HFF-Myc (cell line): ENCODE measurements at regions not wholly inside any gene's neighbourhood (a gene's known extent, or its start where the extent isn't known, plus 50 kb on each side); places are given as distances from the start of the nearest gene placed in this dataset.

ENCODE experiments used
- DNase-seq: peaks from one replicate; pipeline ENCODE4 v3.0.0-alpha.2; 2011; ENCODE audit warnings: low read depth; ENCODE audit errors: extremely low read depth
- H3K4me3 ChIP-seq: replicated peaks from 2 replicates; pipeline ENCODE4 v1.5.1; 2011; ENCODE audit warnings: low read depth, mild to moderate bottlenecking, control low read depth, low read length
- TF ChIP-seq, protein P1 (sequence below): IDR thresholded peaks from 2 replicates; pipeline ENCODE4 v1.5.1; 2012; ENCODE audit warnings: mild to moderate bottlenecking, low read depth, low read length, control low read depth; ENCODE audit errors: missing control alignments

- TF ChIP-seq, protein P1, sequence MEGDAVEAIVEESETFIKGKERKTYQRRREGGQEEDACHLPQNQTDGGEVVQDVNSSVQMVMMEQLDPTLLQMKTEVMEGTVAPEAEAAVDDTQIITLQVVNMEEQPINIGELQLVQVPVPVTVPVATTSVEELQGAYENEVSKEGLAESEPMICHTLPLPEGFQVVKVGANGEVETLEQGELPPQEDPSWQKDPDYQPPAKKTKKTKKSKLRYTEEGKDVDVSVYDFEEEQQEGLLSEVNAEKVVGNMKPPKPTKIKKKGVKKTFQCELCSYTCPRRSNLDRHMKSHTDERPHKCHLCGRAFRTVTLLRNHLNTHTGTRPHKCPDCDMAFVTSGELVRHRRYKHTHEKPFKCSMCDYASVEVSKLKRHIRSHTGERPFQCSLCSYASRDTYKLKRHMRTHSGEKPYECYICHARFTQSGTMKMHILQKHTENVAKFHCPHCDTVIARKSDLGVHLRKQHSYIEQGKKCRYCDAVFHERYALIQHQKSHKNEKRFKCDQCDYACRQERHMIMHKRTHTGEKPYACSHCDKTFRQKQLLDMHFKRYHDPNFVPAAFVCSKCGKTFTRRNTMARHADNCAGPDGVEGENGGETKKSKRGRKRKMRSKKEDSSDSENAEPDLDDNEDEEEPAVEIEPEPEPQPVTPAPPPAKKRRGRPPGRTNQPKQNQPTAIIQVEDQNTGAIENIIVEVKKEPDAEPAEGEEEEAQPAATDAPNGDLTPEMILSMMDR, result no peak
- H3K4me3 ChIP-seq, result no peak overlapping the region
- no peak for DNase-seq
Observed at GRCh38 chr1:95503278-95504030, 269.4 kb downstream of the RWDD3 start.

DNA sequence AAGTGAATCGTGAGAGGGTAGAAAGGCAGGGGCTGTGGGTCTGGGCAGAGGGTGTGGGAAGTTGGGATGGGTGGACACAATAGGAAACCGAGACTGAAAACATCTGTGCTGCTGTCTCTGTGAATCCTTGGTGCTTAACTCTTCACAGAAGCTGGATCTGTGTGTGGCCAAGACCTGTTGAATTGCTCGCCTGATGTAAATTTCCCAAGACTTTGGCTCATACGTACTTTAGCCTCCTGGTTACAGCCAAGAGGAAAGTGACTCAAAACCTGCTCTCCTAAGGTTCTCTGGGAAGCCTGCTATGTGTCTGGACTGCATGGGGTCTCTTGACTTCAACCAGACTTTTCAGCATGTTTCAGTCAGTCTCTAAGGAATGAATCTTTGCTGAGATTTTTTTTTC is 270.3 kb downstream of the RWDD3 start:
- no peak for DNase-seq
- H3K4me3 ChIP-seq, result no peak overlapping the region
- TF ChIP-seq, protein P1, result no peak

DNA sequence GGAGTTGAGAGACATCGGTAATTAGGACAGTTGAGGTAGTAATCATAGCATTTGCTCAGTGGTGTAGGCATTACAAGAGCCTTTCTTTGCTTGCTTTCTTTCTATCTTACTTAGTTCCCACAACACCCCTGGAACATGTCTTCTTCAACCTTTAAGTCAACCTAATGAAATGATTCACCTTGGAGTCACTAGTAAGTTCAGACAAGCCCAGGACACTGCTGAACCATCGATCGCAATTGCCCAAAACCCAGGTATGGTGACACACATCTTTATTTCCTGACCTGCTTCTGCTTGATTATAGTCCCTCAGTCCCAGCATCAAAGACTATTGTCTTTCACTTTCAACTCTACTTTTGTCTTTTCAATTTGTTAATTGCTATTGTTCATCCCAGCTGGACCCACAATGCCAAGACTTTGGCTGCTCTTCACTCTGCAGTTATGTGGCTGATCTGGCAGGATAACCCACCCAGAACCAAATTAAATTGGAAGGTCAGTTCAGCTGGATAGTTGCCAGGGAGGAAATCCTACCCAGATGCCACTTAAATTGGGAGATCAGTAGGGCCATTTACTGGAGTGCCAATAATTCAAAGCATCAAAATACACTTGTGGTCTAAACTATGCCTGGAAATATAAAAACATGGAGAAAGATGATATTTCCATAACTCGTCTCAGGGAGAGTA is 272.9 kb downstream of the RWDD3 start:
- DNase-seq, result no peak
- TF ChIP-seq, protein P1, result no peak
- H3K4me3 ChIP-seq, result no peak overlapping the region

DNA sequence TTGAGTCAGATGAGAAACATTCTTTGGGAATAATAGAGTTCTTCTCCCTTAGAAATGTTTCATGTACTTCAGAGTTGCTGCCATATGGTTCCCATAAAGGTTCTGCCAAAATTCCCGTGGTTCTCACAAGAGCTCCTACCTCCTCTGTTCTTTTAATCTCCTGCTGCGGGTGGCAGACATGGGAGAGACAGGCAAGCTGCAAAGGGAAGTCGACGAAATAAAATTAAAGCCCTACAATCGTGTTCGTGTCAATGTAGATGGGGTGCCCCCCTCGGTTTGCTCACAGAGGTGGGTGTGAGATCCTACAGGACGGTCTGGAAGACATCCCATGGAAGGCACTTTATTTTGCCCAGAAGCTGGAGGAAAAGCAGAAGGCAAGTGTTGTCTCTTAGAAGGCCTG is 276.0 kb downstream of the RWDD3 start:
- DNase-seq, result no peak
- TF ChIP-seq, protein P1, result no peak

GRCh38 chr1:95512925-95513324 is 278.9 kb downstream of the RWDD3 start:
- DNase-seq, result no peak
- no peak overlapping the region for H3K4me3 ChIP-seq
- TF ChIP-seq, protein P1, result no peak

More for the DNA sequence above, 276.0 kb downstream of the RWDD3 start:
- H3K4me3 ChIP-seq, result no peak overlapping the region

GRCh38 chr1:95517506-95517905 is 283.5 kb downstream of the RWDD3 start:
- H3K4me3 ChIP-seq, result no peak overlapping the region
- no peak for DNase-seq
- TF ChIP-seq, protein P1, result no peak
